ENCODE measurements at regions not wholly inside any gene's neighbourhood (a gene's known extent, or its start where the extent isn't known, plus 50 kb on each side); places are given as distances from the start of the nearest gene placed in this dataset.

DNA sequence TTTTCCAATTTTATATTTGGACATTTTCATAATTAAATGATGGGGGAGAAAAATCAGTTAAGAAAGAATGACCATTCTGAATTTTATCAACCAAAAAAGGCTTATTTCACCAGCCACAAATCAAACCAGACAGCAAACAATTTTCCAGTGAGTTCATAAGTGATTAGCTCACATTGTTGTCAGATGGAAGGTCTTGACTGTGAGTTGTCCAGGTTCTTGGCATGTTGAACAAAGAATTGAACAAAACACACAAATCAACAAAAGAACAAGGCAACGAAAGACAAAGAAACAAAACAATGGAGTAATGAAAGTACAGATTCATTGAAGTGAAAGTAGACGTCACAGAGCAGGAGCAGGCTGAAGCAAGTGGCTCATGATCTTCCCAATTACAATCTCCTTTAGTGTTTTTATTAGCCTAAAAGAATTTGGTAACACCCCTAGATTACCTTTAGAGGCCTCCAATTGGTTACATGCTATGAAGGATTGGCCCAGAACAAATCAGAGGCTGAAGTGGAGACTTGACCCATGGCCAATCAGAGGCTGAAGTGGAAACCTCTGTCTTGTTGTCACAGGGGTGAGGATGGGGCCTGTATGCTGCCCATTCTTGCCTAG, 248.7 kb downstream of the NEBL start:
- TF ChIP-seq, protein P1, sequence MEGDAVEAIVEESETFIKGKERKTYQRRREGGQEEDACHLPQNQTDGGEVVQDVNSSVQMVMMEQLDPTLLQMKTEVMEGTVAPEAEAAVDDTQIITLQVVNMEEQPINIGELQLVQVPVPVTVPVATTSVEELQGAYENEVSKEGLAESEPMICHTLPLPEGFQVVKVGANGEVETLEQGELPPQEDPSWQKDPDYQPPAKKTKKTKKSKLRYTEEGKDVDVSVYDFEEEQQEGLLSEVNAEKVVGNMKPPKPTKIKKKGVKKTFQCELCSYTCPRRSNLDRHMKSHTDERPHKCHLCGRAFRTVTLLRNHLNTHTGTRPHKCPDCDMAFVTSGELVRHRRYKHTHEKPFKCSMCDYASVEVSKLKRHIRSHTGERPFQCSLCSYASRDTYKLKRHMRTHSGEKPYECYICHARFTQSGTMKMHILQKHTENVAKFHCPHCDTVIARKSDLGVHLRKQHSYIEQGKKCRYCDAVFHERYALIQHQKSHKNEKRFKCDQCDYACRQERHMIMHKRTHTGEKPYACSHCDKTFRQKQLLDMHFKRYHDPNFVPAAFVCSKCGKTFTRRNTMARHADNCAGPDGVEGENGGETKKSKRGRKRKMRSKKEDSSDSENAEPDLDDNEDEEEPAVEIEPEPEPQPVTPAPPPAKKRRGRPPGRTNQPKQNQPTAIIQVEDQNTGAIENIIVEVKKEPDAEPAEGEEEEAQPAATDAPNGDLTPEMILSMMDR (IDR thresholded peaks at IDR 0.05): no peak
- no peak for TF ChIP-seq POLR2A (IDR thresholded peaks at IDR 0.05)

Measured in right lobe of liver (tissue), 4 donors.